ENCODE measurements at regions not wholly inside any gene's neighbourhood (a gene's known extent, or its start where the extent isn't known, plus 50 kb on each side); places are given as distances from the start of the nearest gene placed in this dataset.

GRCh38 chr20:11053310-11053709, 379.5 kb upstream of the JAG1 start:
- ChIA-PET POLR2A (no interaction called here), CTCF (no interaction called here), RAD21 (ENCODE audit: low non-redundant PET in 1 of 2, low total read pairs in 2 of 2, uncharacterized antibody in 2 of 2, unreplicated experiment in 2 of 2) (no interaction called here)
- no peaks in the 10 kb centered on the region for H4K20me1 ChIP-seq (ENCODE audit: insufficient read depth)
- DNase-seq (ENCODE audit: low read depth, low spot score), result no peak
- intact Hi-C loops (cut with micrococcal nuclease), result no loop called here
- no peak overlapping the region for H3K9ac ChIP-seq (ENCODE audit: low read length)
- no peaks in the 10 kb centered on the region for H3K79me2 ChIP-seq (ENCODE audit: insufficient read depth, low read length)
- no peak for ATAC-seq
- no peak overlapping the region for H2AFZ ChIP-seq (ENCODE audit: low read depth, low read length, poor library complexity, severe bottlenecking)
- H3K36me3 ChIP-seq (ENCODE audit: control insufficient read depth in 1 of 2, insufficient read depth in 2 of 2, low read length in 2 of 2), result no peaks in the 10 kb centered on the region
- H3K27me3 ChIP-seq (ENCODE audit: insufficient read depth, low read length), result no peaks in the 10 kb centered on the region
- H3K4me2 ChIP-seq (ENCODE audit: low read length), result no peak overlapping the region
- H3K9me2 ChIP-seq (ENCODE audit: insufficient read depth), result no peaks in the 10 kb centered on the region
- H3K4me1 ChIP-seq (ENCODE audit: control insufficient read depth in 1 of 2, insufficient read depth in 2 of 2, low read length in 2 of 2), result no peaks in the 10 kb centered on the region
- H3K9me3 ChIP-seq (ENCODE audit: control insufficient read depth in 1 of 2, insufficient read depth in 1 of 2, low read depth in 1 of 2, low read length in 2 of 2), result no peaks in the 10 kb centered on the region
- no peak for TF ChIP-seq RAD21 (IDR thresholded peaks at IDR 0.05; ENCODE audit: low read depth)
- no peak for TF ChIP-seq POLR2AphosphoS5 (IDR thresholded peaks at IDR 0.05; ENCODE audit: low read depth, low read length)
- TF ChIP-seq SP1 (IDR thresholded peaks at IDR 0.05; ENCODE audit: low read depth), result no peak
- TF ChIP-seq CTCF (IDR thresholded peaks at IDR 0.05 in 2 of 3, conservative IDR thresholded peaks at IDR 0.05 in 1 of 3; ENCODE audit: borderline replicate concordance in 1 of 3, insufficient read depth in 1 of 3, low read depth in 2 of 3, low read length in 2 of 3), result no peak
- no peak for TF ChIP-seq ELF1 (IDR thresholded peaks at IDR 0.05; ENCODE audit: borderline replicate concordance, low read depth)
- no peak for TF ChIP-seq ZNF274 (IDR thresholded peaks at IDR 0.05; ENCODE audit: low read depth, low read length)
- TF ChIP-seq POLR2A (IDR thresholded peaks at IDR 0.05; ENCODE audit: borderline replicate concordance, extremely low read depth, insufficient read depth, insufficient read length), result no peak
- no peak for TF ChIP-seq EGR1 (IDR thresholded peaks at IDR 0.05; ENCODE audit: low read depth)
- no peak overlapping the region for H3K27ac ChIP-seq (ENCODE audit: low read depth, low read length)
- no peak overlapping the region for H3K4me3 ChIP-seq (replicated peaks in 1 of 2; ENCODE audit: low read depth in 1 of 2, low read length in 2 of 2)
- BruUV-seq (replicated peaks), result no TSS peak

- no peak for DNase-seq (ENCODE audit: low read depth, low spot score)
- CTCF ChIA-PET, result no interaction called here
- intact Hi-C loops (cut with micrococcal nuclease), result no loop called here
- BruUV-seq (replicated peaks), result no TSS peak
- Histone ChIP-seq H3K36me3 (ENCODE audit: control insufficient read depth in 1 of 2, insufficient read depth in 2 of 2, low read length in 2 of 2) (no peaks in the 10 kb centered on the region), H3K4me1 (ENCODE audit: control insufficient read depth in 1 of 2, insufficient read depth in 2 of 2, low read length in 2 of 2) (no peaks in the 10 kb centered on the region), H3K79me2 (ENCODE audit: insufficient read depth, low read length) (no peaks in the 10 kb centered on the region), H3K4me3 (replicated peaks in 1 of 2; ENCODE audit: low read depth in 1 of 2, low read length in 2 of 2) (no peak overlapping the region), H4K20me1 (ENCODE audit: insufficient read depth) (no peaks in the 10 kb centered on the region), H2AFZ (ENCODE audit: low read depth, low read length, poor library complexity, severe bottlenecking) (no peak overlapping the region), H3K9me2 (ENCODE audit: insufficient read depth) (no peaks in the 10 kb centered on the region), H3K27me3 (ENCODE audit: insufficient read depth, low read length) (no peaks in the 10 kb centered on the region), H3K9me3 (ENCODE audit: control insufficient read depth in 1 of 2, insufficient read depth in 1 of 2, low read depth in 1 of 2, low read length in 2 of 2) (no peaks in the 10 kb centered on the region), H3K9ac (ENCODE audit: low read length) (no peak overlapping the region), H3K27ac (ENCODE audit: low read depth, low read length) (no peak overlapping the region), H3K4me2 (ENCODE audit: low read length) (no peak overlapping the region)
- POLR2A ChIA-PET, result no interaction called here
- ATAC-seq, result no peak
- RAD21 ChIA-PET (ENCODE audit: low non-redundant PET in 1 of 2, low total read pairs in 2 of 2, uncharacterized antibody in 2 of 2, unreplicated experiment in 2 of 2), result no interaction called here
- TF ChIP-seq ZFX (IDR thresholded peaks at IDR 0.05) (no peak), TCF7L2 (IDR thresholded peaks at IDR 0.05; ENCODE audit: borderline replicate concordance, extremely low read depth, insufficient read depth, insufficient read length) (no peak), ZNF274 (IDR thresholded peaks at IDR 0.05; ENCODE audit: low read depth, low read length) (no peak), POLR2AphosphoS5 (IDR thresholded peaks at IDR 0.05; ENCODE audit: low read depth, low read length) (no peak), RAD21 (IDR thresholded peaks at IDR 0.05; ENCODE audit: low read depth) (no peak), EZH2 (IDR thresholded peaks at IDR 0.05) (no peak), SIN3A (IDR thresholded peaks at IDR 0.05; ENCODE audit: low read depth) (no peak), CTCF (IDR thresholded peaks at IDR 0.05 in 2 of 3, conservative IDR thresholded peaks at IDR 0.05 in 1 of 3; ENCODE audit: borderline replicate concordance in 1 of 3, insufficient read depth in 1 of 3, low read depth in 2 of 3, low read length in 2 of 3) (no peak), SRF (IDR thresholded peaks at IDR 0.05; ENCODE audit: low read depth) (no peak), CEBPB (IDR thresholded peaks at IDR 0.05; ENCODE audit: low read depth) (no peak), EZH2phosphoT487 (IDR thresholded peaks at IDR 0.05; ENCODE audit: borderline replicate concordance) (no peak), YY1 (IDR thresholded peaks at IDR 0.05; ENCODE audit: extremely low read depth, insufficient replicate concordance, low read depth, low read length) (no peak), POLR2A (IDR thresholded peaks at IDR 0.05; ENCODE audit: borderline replicate concordance, extremely low read depth, insufficient read depth, insufficient read length) (no peak)
Measured at GRCh38 chr20:11054266-11054993, 380.6 kb upstream of the JAG1 start.
